Stimulated activated CD8-positive, alpha-beta memory T cell treated with anti-CD3 and anti-CD28 coated beads, Interleukin-15, amount 100 ng/mL, for 48 hours (primary cell): ENCODE measurements at regions not wholly inside any gene's neighbourhood (a gene's known extent, or its start where the extent isn't known, plus 50 kb on each side); places are given as distances from the start of the nearest gene placed in this dataset.

Source experiments
- DNase-seq, 2 donors: peaks; one replicate each; pipeline ENCODE4 v3.0.0-alpha.2; 2020; ENCODE audit warnings: low read depth in 2 of 2

DNA sequence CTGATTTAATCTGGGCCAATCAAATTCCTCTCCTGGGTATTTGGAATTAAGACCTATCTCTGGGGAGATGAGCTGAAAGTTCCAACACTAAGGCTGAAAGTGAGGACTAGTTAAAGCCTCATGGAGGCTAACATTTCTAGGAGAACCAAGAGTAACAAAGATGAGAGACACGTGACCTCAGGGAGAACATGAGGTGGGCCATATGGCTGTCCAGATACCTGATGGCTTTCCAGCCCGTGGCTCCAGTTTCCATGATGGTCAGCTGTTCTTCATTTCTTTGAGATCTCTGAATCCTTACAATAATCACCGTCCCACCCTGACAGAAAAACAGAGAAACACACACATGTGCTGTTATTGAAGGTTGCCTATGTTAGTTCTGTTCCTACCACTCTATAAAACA lies 66.1 kb downstream of the LEPR start:
- DNase-seq = no peak

DNA sequence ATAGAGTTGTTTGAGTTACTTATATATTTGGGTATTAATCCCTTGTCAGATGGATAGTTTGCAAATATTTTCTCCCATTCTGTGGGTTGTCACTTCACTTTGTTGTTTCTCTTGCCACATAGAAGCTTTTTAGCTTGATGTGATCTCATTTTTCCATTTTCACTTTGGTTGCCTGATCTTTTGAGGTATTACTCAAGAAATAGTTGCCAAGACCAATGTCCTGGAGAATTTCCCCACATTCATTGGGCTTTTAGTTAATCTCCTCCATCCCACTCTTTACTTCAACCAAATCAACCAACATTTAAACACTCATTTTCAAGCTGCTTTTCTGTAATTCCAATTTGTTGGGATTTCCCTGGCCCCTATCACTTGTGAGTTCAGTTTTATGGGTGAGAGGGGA lies 69.0 kb downstream of the LEPR start:
- no peak for DNase-seq

DNA sequence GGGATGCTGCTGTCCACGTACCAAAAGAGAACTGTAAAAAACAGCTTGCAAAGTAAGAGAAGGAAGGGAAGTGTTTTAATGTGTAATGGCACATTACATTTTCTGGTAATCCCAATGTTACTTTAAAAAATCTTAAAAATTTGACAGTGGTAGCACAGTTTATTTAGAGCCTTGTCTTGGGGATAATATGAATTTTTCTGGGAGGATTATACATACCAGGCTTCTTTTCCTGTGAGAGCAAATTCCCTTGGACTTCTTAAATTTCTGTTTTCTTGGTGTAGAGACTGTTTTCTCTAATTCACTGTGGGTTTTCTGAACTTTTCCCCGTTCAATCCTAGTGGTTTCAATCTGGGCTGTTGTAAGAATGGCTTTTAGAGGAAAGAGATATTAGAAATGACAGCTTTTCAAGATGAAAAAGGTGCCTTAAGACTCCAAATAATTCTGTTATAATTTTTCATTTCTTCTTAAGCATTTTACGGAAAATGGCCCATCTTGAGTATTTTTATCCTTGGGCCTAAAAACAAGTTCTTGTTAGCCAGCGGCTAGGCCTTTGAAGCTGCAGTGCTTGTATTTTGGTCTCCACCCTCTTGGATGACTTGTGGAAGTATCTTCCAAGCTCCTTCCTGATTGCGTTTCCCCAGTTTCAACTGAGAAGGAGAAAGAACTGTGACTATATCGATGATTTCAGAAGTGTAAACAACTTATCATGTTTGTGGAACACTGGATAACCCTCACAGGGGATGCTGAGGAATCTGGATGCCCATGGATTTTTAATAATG lies 70.0 kb downstream of the LEPR start:
- DNase-seq = no peak

DNA sequence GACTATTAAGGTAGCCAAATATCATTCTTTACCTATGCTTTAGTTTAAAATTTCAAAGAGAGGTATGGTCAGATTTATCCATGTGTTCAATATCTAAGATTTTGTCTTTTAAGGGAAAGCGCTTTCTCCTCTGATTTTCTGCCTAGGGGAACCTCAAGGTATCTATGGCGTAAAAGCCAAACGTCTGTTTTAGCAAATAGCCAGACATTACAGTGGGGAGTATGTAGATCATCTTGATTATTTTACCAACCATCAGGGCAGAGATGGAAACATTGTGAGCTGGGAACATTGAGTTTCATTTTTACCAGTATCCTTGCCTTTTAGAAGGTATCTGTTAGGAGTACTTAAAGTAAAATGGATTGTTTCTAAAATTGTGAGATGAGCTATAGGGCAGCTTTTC lies 71.0 kb downstream of the LEPR start:
- no peak for DNase-seq

DNA sequence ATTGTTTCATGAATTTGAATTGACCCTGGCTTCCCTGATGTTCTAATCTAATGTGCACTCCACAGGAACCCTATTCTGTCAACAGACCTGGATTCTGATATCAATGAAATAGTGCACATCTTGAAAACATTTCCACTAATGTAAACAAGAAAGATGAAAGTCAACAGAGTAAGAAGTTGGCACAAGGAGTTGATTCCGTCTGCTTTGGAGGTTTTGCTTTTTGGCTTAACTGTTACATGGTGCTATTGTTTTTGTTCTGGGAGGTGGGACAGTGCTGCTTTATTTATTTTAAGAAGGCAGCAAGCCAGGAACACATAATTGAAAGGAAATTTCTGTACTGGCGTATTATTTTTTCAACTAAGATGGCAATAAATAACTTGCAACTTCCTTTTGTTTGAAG lies 73.3 kb downstream of the LEPR start:
- no peak for DNase-seq

DNA sequence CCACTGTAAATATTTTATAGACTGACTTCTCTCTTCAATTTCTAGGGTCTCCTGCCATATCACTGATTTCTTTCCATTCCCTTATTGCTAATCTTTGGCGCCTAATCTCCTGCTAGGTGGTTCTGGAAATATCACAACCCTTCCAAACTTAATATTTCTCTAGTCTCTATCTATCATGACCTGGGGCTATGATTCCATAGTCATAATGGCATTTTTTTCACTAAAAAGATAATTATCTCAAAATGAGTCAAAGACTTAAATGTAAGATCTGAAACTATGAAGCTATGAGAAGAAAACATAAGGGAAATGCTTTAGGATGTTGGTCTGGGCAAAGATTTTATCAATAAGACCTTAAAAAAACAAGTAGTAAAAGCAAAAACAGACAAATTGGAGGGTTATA lies 74.2 kb downstream of the LEPR start:
- DNase-seq = no peak

DNA sequence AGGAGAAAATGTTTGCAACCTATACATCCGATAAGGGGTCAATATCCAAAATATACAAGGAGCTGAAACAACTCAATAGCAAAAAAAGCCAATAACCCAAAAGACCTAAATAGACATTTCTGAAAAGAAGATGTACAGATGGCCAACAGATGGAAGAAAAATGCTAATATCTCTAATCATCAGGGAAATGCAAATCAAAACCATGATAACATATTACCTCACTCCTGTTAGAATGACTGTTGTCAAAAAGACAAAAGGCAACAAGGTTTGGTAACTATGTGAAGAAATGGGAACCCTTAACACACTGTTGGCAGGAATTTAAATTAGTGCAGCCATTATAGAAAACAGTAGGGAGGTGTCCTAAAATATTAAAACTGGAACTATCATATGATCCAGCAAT lies 74.7 kb downstream of the LEPR start:
- DNase-seq = no peak

DNA sequence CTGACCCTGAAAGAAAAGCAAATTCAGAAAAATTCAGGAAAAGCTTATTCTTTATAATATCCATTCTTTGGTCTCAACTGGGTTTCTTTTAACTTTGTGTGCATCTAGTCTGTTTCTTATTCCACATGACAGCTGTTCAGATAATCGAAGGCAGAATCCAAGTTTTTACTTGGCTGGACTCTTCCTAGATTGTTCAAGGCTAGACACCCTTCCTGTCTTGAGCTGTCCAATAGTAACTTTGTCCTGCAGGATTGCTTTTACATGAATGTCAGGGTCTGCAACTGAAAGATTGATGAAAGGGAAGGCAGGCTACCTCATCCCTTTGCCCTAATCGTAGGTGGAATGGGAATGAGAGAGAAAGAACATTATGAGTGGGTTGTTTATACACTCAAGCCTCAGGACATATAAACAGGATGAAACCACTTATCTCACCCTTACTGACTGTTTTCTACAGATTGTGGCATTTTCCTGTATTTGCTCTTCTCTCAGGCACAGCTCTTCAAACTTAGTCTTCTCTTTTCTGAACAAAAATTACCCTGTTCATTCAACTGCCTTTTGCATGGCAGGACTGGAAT lies 76.9 kb downstream of the LEPR start:
- DNase-seq = no peak

DNA sequence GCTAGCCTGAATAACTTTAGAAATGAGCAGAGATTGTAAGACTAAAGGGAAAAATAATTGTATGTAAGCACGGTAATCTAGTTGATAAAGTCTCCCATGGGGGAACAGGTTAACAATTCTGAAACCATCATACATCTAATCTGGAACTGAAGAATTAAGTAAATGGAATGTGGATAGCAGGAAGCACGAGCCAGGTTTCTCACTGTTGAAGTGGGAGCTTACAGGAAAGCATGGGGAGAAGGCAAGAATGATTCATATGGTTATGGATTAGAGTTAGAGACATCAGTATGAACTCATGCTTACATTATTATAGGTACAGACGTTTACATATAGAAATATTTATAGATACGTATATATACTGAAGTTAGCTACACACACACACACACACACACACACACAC lies 83.0 kb downstream of the LEPR start:
- DNase-seq = no peak

DNA sequence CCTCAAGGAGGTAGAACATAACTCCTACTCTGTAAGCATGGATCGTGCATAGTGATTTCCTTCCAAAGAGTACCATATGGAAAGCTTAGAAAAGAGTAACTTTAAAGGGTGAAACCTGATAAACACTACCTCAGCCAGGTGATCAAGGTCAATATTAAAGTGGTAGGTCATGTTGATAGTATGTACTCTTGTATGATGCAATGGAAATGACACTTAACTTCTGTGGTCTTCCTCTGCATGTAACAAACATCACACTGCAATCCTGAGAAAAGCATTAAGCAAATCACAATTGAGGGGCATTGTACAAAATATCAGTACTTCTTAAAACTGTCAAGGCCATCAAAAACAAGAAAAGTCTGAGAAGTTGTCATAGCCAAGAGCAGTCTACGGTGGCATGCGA lies 83.8 kb downstream of the LEPR start:
- no peak for DNase-seq

DNA sequence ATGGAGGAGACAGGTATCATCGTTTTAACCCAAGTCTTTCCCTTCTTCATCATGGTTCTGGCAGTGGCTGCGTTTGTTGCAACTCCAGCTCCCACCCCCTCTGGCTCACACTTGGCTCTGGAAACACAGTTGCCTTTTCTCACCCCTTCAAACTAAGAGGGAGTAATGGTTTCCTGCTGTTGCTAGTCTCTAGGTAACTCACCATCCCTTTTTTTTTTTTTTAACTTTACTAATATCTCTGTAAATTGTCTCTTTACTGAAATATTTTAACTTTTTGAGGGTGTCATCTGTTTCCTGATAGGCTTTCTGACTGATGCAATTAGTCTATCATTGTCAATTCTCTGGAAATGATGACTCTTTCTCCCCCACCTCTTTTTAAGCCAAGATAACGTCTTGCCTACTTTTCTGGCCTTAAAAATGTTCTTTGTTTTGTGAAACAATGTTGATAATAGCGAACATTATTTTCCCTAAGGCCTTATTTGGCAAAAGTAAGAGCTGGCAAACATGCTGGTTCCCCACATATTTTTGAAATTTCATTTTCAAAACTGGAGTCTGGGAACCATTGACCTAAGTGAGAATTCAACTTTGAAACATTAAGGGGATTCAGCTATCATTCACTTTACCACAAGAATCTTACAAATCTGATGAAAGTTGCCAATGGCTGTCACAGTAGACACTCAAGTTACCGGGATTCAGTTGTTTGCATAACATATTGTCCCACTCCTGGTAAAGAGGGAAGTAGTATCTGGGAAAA lies 85.3 kb downstream of the LEPR start:
- DNase-seq = no peak

DNA sequence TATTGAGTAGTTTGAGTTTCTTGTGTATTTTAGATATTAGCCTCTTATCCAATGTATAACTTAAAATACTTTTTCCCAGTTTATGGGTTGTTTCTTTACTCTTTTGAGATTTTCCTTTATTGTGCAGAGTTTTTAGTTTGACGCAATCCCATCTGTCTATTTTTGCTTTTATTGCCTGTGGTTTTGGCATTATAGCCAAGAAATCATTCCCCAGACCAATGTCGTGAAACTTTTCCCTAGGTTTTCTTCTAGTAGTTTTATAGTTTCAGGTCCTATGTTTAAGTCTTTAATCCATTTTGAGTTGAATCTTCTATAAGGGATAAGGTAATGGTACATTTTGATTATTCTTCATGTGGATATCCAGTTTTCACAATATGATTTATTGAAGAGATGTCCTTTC lies 87.6 kb downstream of the LEPR start:
- DNase-seq = no peak

DNA sequence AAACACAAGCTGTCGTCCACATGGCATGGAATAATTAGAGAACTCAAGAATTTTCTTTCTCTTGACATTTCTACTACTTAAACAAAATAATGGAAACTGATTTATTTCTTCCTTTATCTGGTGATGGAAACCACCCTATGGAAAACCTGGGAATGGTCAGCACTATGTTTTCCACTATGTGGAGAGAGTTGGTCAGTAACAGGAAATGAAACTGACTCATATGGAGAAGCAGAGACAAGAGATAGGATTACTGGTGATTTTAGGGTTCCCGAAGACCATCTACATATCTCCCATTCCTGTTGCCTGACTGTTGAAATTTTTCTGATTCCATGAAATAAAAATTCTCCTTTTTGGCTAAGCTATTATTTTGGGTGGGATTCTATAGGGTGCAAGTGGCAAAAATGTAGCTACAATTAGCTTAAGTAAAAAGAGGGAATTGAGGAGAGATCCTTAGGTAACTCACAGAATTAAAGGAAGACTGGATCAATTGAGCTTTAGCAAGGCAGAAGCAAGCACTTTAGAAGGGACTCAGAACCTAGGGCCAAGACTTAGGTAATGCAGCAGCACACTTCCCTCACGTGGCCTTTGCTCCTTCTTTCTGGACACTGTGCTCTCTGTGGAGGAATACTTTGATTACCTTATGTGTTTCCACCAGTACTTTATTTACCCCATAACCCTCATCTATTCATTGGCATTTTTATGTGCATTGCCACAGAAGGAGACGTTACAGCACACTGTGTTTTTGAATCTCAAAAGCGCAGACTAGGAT lies 89.6 kb downstream of the LEPR start:
- no peak for DNase-seq

DNA sequence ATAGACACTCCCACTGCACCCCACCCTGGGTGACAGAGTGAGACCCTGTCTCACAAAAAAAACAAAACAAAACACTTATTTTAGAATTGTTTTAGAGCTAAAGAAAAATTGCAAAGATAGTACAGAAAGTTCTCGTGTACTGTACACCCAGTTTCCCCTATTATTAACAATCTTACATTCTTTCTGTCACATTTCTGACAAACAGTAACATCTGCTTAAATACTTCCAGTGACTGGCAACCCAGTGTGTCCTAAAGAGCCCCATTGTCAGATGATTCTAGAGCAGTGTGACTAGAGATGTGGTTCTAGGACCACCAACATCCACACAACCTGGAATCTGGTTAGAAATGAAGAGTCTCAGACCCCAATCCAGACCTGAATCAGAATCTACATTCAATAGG lies 90.5 kb downstream of the LEPR start:
- DNase-seq = no peak

DNA sequence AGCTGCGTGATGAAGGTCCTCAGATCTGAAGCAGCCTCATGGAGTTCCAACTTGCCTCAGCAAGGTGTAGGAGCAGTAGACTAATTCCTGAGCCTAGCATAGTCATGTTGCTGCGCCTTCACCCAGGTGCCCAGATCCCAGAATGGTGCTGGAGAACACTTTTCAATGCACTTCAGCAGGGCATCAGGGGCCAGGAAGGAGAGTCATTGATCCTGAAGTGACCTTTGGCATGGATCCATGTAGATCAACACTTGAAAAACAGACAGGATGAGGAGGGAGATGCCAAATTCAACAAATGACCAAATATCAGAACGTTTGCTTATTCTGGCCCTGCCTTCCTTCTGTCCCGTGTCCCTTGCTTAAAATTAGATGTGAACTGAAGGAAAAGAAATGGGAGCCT lies 91.9 kb downstream of the LEPR start:
- DNase-seq = no peak

DNA sequence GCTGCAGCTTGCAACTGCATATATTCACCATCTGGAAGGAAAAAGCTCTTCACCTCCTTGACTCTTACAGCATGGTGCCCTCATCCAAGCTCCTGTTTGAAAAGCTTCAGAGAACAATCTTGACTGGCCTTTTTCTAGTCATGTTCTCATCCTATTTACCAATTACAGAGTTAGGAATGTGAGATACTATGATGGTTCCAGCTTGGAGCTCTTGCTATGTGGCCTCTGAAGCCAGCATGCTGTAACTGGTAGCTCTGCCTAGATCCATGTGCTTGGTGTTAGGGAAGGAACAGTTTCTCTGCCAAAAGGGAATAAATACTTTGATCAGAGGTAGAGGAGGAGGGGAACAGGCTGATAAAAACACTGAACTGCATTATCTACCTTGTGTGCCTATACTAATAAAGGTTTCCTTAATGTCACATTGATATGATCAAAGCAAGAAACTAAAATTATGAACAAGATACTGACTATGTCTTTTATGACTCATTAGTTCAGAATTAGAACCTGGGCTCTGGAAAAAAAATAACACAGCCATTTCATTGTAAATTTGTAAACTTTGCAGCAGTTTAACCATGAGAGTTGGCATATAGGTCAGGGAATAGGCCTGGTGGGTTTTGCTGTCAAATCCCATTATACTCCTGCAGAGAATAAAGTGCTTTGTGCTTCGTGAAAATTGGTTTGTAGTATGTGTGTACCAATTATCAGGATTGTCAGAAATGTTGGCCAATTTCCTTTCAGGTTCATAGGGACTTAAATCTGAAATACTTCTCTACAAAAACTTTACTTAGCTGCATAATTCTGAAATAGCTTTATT lies 92.7 kb downstream of the LEPR start:
- no peak for DNase-seq

DNA sequence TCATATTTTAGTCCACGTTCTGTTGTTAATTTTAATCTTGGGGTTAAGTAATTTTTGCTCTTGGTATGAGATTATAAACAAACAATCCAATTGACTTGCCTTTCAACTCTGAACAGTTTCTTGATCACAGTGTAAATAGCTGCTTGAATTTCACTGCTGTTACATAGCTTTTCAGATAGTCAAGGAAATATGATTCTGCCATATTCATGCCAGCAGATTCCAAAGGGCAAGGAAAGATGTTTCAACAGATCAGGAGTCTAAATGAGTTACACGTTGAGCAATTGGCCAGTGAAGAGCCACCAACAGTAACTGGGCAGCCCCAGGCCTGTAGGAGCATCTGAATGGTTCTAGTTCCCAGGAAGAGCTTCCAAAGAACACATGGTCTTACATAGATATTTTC lies 93.6 kb downstream of the LEPR start:
- no peak for DNase-seq

DNA sequence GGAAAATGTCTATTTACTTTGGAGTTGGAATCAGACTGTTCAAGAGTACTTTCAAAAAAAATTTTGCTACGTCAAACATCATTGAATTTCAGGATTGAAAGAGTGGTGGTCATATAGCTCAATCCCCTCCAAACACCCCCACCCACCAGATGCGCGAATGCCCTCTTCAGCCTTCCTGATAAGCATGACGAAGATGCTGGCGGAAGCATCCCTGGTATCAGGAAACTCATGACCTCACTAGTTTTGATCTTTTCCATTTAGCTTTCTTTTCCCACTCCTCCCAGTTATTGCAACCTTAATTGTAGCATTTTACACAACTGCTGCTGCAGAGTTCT lies 104.4 kb downstream of the LEPR start:
- DNase-seq = no peak

DNA sequence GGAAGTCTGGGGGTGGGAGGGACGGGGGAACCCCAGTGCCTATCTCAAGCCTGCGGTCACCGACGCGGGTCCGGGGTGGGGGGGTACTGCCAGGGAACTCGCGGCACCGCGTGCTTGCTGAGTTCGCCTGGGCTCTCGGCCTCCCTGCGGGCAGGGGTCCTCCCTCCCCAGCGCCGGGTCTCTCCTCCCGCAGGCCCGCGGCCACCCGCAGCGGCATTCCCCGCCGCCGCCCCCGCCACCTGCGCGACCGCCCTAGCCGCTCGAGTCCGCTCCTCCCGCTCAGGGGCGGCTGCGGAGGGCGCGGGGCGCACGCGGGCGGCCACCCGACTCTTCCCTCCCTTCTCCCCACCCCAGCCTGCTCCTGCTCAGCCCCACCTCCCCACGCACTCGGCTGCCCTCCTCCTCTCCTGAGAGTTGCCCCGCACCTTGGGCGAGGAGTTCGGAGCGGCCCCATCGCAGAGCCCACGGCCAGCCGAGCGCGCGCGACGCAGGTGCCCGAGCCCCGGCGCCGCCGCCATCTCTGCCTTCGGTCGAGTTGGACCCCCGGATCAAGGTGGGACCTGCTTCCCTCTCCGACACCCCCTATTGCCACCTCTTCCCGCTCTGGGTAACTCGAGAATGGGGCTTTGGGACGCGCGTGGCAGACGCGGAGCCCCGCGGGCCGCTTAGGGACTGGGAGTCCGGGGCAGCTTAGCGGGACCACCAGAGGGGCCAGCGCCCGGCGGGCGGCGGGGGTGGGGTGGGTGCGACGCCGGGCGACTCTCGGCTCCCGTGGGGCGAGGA lies 105.0 kb downstream of the LEPR start:
- no peak for DNase-seq

DNA sequence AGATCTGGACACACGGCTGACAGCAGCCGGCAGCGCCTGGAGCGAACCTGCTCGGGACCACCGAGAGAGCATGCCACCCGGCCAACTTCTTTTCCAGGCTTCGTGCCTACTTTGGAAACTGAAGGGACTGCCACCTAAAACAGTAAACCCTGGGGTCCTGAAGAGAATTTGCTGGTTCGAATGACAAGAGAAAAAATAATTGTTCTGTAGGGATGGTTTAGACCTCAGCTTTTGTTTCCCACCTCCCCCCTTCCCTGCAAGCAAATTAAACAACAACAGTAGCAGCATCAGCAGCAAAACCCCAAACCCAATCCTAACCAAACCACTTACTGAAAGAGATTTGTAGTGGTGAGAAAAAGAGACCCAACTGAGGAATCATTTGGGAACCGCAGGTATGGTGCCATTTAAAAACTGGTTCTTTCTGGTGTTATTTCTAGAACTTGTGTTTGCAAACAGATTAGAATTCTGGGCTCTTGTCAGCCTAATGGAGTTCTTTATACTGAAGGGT lies 105.6 kb downstream of the LEPR start:
- DNase-seq = no peak

DNA sequence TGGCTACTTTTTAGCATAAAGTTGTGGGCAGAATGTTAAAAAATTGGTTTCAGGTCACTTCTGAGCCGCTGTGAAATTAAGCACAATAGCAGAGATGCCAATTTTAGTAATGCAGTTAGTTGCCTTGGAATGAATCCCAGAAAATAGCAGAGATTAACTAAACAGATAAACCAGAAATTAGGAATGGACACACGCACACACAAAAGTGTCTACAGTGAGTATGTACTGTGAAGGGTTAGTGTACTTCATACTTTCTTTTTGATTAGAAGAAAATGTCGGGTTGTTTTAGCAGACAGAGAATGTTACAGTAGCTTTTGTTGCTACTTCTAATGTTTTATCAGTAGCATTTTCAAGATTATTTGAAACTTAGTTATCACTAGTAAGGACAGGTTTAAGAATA lies 106.7 kb downstream of the LEPR start:
- DNase-seq = no peak
